ENCODE measurements at regions not wholly inside any gene's neighbourhood (a gene's known extent, or its start where the extent isn't known, plus 50 kb on each side); places are given as distances from the start of the nearest gene placed in this dataset.
A peak's percentile ranks its signal among the peaks of the same experiment; 100 is the strongest.

GRCh38 chr17:65381152-65381551 lies 180.3 kb downstream of the AXIN2 start:
- DNase-seq (ENCODE audit: extremely low spot score in 2 of 2), result no peak

GRCh38 chr17:65374966-65375365 lies 186.5 kb downstream of the AXIN2 start:
- no peaks in the 10 kb centered on the region for H3K27me3 ChIP-seq
- no peaks in the 10 kb centered on the region for H3K9me3 ChIP-seq
- no peaks in the 10 kb centered on the region for H3K36me3 ChIP-seq
- DNase-seq (ENCODE audit: extremely low spot score in 2 of 2), result peak in 1 of 2 donors; percentile 40
- TF ChIP-seq POLR2AphosphoS5 (IDR thresholded peaks at IDR 0.05; ENCODE audit: insufficient read depth in 1 of 2, low read depth in 1 of 2) (no peak), POLR2A (IDR thresholded peaks at IDR 0.05) (no peak), CTCF (IDR thresholded peaks at IDR 0.05) (no peak)
- no peak overlapping the region for H3K4me3 ChIP-seq
- H3K27ac ChIP-seq, result no peak overlapping the region
- H3K4me1 ChIP-seq, result no peaks in the 10 kb centered on the region
- intact Hi-C loops (cut with DNase I), result no loop called here

More at GRCh38 chr17:65381152-65381551, 180.3 kb downstream of the AXIN2 start:
- Histone ChIP-seq H3K36me3 (no peaks in the 10 kb centered on the region), H3K27me3 (no peaks in the 10 kb centered on the region), H3K4me3 (no peak overlapping the region), H3K4me1 (no peaks in the 10 kb centered on the region), H3K27ac (no peak overlapping the region), H3K9me3 (no peaks in the 10 kb centered on the region)
- intact Hi-C loops (cut with DNase I), result no loop called here
- TF ChIP-seq POLR2AphosphoS5 (IDR thresholded peaks at IDR 0.05; ENCODE audit: insufficient read depth in 1 of 2, low read depth in 1 of 2) (no peak), CTCF (IDR thresholded peaks at IDR 0.05) (no peak), POLR2A (IDR thresholded peaks at IDR 0.05) (no peak)

- intact Hi-C loops (cut with DNase I), result no loop called here
- no peak for TF ChIP-seq CTCF (IDR thresholded peaks at IDR 0.05)
- no peak for TF ChIP-seq POLR2AphosphoS5 (IDR thresholded peaks at IDR 0.05; ENCODE audit: insufficient read depth in 1 of 2, low read depth in 1 of 2)
- no peak for TF ChIP-seq POLR2A (IDR thresholded peaks at IDR 0.05)
- H3K27ac ChIP-seq, result no peak overlapping the region
Observed at GRCh38 chr17:65371702-65372101, 189.7 kb downstream of the AXIN2 start.

GRCh38 chr17:65370669-65371131 lies 190.7 kb downstream of the AXIN2 start:
- Histone ChIP-seq H3K27me3 (no peaks in the 10 kb centered on the region), H3K4me1 (no peaks in the 10 kb centered on the region), H3K9me3 (no peaks in the 10 kb centered on the region), H3K4me3 (no peak overlapping the region), H3K36me3 (no peaks in the 10 kb centered on the region), H3K27ac (no peak overlapping the region)
- no peak for TF ChIP-seq POLR2A (IDR thresholded peaks at IDR 0.05)
- TF ChIP-seq POLR2AphosphoS5 (IDR thresholded peaks at IDR 0.05; ENCODE audit: insufficient read depth in 1 of 2, low read depth in 1 of 2), result no peak
- no peak for TF ChIP-seq CTCF (IDR thresholded peaks at IDR 0.05)
- DNase-seq (ENCODE audit: extremely low spot score in 2 of 2), result peak in 1 of 2 donors; percentile 70
- intact Hi-C loops (cut with DNase I), result no loop called here

More at GRCh38 chr17:65371702-65372101, 189.7 kb downstream of the AXIN2 start:
- peak in 1 of 2 donors; percentile 46 for DNase-seq (ENCODE audit: extremely low spot score in 2 of 2)
- Histone ChIP-seq H3K27me3 (no peaks in the 10 kb centered on the region), H3K36me3 (no peaks in the 10 kb centered on the region), H3K4me1 (no peaks in the 10 kb centered on the region), H3K4me3 (no peak overlapping the region), H3K9me3 (no peaks in the 10 kb centered on the region)

GRCh38 chr17:65368341-65368740 lies 193.1 kb downstream of the AXIN2 start:
- no peak for DNase-seq (ENCODE audit: extremely low spot score in 2 of 2)
- intact Hi-C loops (cut with DNase I), result no loop called here

More at GRCh38 chr17:65368341-65368740, 193.1 kb downstream of the AXIN2 start:
- no peaks in the 10 kb centered on the region for H3K36me3 ChIP-seq
- no peak overlapping the region for H3K27ac ChIP-seq
- no peaks in the 10 kb centered on the region for H3K27me3 ChIP-seq
- H3K4me3 ChIP-seq, result no peak overlapping the region
- TF ChIP-seq POLR2AphosphoS5 (IDR thresholded peaks at IDR 0.05; ENCODE audit: insufficient read depth in 1 of 2, low read depth in 1 of 2), result no peak
- H3K9me3 ChIP-seq, result no peaks in the 10 kb centered on the region
- H3K4me1 ChIP-seq, result no peaks in the 10 kb centered on the region

All from vagina (tissue), 2 donors.